ENCODE measurements at regions not wholly inside any gene's neighbourhood (a gene's known extent, or its start where the extent isn't known, plus 50 kb on each side); places are given as distances from the start of the nearest gene placed in this dataset.

DNA sequence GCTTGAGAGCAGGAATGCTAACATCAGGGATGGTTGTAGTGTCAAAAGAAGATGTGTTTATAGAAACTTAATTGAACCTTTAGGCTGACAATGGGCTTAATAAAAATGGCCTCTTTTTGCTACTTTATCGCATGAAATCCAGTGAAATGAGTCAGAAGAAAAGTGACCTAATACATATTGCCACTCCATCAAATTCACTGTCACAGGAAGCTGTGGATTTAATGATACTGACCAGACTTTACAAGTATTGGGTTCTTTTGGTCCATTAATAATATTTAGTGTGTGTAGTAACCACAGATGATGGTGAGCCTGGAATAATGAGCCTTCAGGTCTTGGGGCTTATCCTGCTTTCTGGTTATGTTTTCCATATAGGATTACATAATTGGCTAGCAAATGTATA, 231.8 kb upstream of the GMDS start:
- H3K27ac ChIP-seq (ENCODE audit: low read depth in 1 of 2, low read length in 1 of 2), result no peak overlapping the region
- TF ChIP-seq, protein P1, sequence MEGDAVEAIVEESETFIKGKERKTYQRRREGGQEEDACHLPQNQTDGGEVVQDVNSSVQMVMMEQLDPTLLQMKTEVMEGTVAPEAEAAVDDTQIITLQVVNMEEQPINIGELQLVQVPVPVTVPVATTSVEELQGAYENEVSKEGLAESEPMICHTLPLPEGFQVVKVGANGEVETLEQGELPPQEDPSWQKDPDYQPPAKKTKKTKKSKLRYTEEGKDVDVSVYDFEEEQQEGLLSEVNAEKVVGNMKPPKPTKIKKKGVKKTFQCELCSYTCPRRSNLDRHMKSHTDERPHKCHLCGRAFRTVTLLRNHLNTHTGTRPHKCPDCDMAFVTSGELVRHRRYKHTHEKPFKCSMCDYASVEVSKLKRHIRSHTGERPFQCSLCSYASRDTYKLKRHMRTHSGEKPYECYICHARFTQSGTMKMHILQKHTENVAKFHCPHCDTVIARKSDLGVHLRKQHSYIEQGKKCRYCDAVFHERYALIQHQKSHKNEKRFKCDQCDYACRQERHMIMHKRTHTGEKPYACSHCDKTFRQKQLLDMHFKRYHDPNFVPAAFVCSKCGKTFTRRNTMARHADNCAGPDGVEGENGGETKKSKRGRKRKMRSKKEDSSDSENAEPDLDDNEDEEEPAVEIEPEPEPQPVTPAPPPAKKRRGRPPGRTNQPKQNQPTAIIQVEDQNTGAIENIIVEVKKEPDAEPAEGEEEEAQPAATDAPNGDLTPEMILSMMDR (IDR thresholded peaks at IDR 0.05; ENCODE audit: control extremely low read depth, extremely low read depth), result no peak
- WGBS, 2 donors, result 93 to 96% methylated on average over 1 of the region's 1 CpG
- H3K9ac ChIP-seq (ENCODE audit: insufficient read depth in 1 of 2, low read length in 2 of 2), result no peak overlapping the region
- no peak for DNase-seq
- H3K4me3 ChIP-seq, result no peak overlapping the region
- H3K27me3 ChIP-seq (ENCODE audit: control insufficient read depth in 3 of 3, insufficient read depth in 3 of 3, low read length in 2 of 3), result no peaks in the 10 kb centered on the region
- peaks cover 0 to 6% (median 0%) of the 10 kb centered on the region in 5 donors for H3K4me1 ChIP-seq (ENCODE audit: control insufficient read depth in 5 of 5, insufficient read depth in 5 of 5, low read length in 5 of 5)
- no peak for ATAC-seq (ENCODE audit: insufficient read depth, low FRiP score)
- peaks cover 0 to 5% (median 0%) of the 10 kb centered on the region in 4 donors for H3K9me3 ChIP-seq (ENCODE audit: control insufficient read depth in 4 of 4, insufficient read depth in 3 of 4, low read length in 3 of 4)
- no peaks in the 10 kb centered on the region for H3K36me3 ChIP-seq (ENCODE audit: control insufficient read depth in 4 of 4, insufficient read depth in 4 of 4, low read length in 4 of 4)

DNA sequence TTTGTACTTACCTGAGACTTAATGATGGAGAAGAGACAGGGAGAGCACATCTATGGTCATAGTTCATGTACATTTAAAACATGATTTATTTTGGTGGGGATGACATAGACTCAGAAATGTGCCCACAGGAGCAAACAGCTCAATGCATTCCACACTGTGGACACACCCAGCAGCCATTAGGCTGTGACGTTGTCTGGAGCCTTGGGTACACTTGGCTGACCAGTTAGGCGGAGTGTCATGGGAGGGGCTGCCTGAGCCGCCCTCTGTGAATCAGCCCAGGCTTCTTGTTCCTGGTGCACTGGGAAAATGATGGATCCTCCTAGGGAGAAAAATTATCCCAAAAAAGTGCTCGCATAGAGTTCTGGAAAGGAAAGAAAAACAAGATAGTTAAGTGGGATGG, 231.0 kb upstream of the GMDS start:
- ATAC-seq (ENCODE audit: insufficient read depth, low FRiP score), result no peak

DNA sequence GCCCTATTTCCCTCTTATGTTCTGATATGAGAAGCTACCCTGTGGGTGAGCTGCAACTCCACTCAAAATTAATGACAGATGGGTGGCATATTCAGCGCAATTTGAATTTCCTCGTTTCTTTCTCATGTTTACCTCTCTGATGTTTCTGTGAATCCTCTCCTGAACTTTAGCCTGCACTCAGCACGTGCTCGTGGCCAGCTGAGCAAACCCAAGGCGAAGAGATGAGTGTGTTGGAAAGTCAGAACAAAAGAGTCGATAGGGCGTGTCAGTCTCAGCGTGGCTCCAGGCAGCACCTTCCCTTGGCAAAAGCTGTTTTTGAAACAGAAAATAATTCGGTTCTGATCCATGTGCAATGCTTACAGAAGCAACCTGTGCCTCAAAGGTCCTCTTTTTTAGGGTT, 226.1 kb upstream of the GMDS start:
- no peak overlapping the region for H3K27ac ChIP-seq (ENCODE audit: low read depth in 1 of 2, low read length in 1 of 2)
- H3K27me3 ChIP-seq (ENCODE audit: control insufficient read depth in 3 of 3, insufficient read depth in 3 of 3, low read length in 2 of 3), result peaks cover 0 to 3% (median 0%) of the 10 kb centered on the region in 3 donors
- no peak for DNase-seq
- peaks cover 0 to 7% (median 0%) of the 10 kb centered on the region in 5 donors for H3K4me1 ChIP-seq (ENCODE audit: control insufficient read depth in 5 of 5, insufficient read depth in 5 of 5, low read length in 5 of 5)
- no peaks in the 10 kb centered on the region for H3K36me3 ChIP-seq (ENCODE audit: control insufficient read depth in 4 of 4, insufficient read depth in 4 of 4, low read length in 4 of 4)
- peaks cover 0 to 2% (median 0%) of the 10 kb centered on the region in 4 donors for H3K9me3 ChIP-seq (ENCODE audit: control insufficient read depth in 4 of 4, insufficient read depth in 3 of 4, low read length in 3 of 4)
- no peak overlapping the region for H3K9ac ChIP-seq (ENCODE audit: insufficient read depth in 1 of 2, low read length in 2 of 2)
- WGBS, 2 donors, result 84 to 92% methylated on average over 9 of the region's 9 CpGs
- H3K4me3 ChIP-seq, result no peak overlapping the region
- TF ChIP-seq, protein P1 (IDR thresholded peaks at IDR 0.05; ENCODE audit: control extremely low read depth, extremely low read depth), result no peak
- no peak for ATAC-seq (ENCODE audit: insufficient read depth, low FRiP score)

More for the DNA sequence above, 231.0 kb upstream of the GMDS start:
- Histone ChIP-seq H3K9me3 (ENCODE audit: control insufficient read depth in 4 of 4, insufficient read depth in 3 of 4, low read length in 3 of 4) (no peaks in the 10 kb centered on the region), H3K4me1 (ENCODE audit: control insufficient read depth in 5 of 5, insufficient read depth in 5 of 5, low read length in 5 of 5) (peaks cover 0 to 6% (median 0%) of the 10 kb centered on the region in 5 donors), H3K27me3 (ENCODE audit: control insufficient read depth in 3 of 3, insufficient read depth in 3 of 3, low read length in 2 of 3) (no peaks in the 10 kb centered on the region), H3K27ac (ENCODE audit: low read depth in 1 of 2, low read length in 1 of 2) (no peak overlapping the region), H3K4me3 (no peak overlapping the region), H3K9ac (ENCODE audit: insufficient read depth in 1 of 2, low read length in 2 of 2) (no peak overlapping the region), H3K36me3 (ENCODE audit: control insufficient read depth in 4 of 4, insufficient read depth in 4 of 4, low read length in 4 of 4) (no peaks in the 10 kb centered on the region)
- no peak for DNase-seq
- WGBS, 2 donors, result 68 to 77% methylated on average over 4 of the region's 4 CpGs
- TF ChIP-seq, protein P1 (IDR thresholded peaks at IDR 0.05; ENCODE audit: control extremely low read depth, extremely low read depth), result no peak

DNA sequence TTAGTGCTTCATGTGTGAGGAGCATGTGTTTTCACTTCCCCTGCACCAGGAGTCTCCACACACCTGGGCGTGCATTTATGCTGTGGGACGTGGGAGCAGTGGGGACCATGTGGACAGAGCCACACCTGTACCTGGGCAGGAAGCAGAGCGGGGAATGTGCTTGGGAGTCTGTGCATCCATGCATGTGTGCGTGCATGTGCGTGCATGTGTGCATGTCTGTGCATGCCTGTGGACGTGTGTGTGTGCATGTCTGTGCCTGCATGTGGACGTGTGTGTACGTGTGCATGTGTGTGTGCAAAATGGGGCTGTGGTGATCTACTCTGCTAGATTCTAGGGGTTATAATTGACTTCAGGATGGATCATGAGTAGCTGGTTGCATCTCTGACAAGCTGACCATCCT, 224.0 kb upstream of the GMDS start:
- no peak for ATAC-seq (ENCODE audit: insufficient read depth, low FRiP score)
- Histone ChIP-seq H3K27ac (ENCODE audit: low read depth in 1 of 2, low read length in 1 of 2) (no peak overlapping the region), H3K9ac (ENCODE audit: insufficient read depth in 1 of 2, low read length in 2 of 2) (no peak overlapping the region), H3K9me3 (ENCODE audit: control insufficient read depth in 4 of 4, insufficient read depth in 3 of 4, low read length in 3 of 4) (peaks cover 0 to 2% (median 0%) of the 10 kb centered on the region in 4 donors), H3K4me1 (ENCODE audit: control insufficient read depth in 5 of 5, insufficient read depth in 5 of 5, low read length in 5 of 5) (peaks cover 0 to 7% (median 0%) of the 10 kb centered on the region in 5 donors), H3K36me3 (ENCODE audit: control insufficient read depth in 4 of 4, insufficient read depth in 4 of 4, low read length in 4 of 4) (no peaks in the 10 kb centered on the region), H3K27me3 (ENCODE audit: control insufficient read depth in 3 of 3, insufficient read depth in 3 of 3, low read length in 2 of 3) (peaks cover 0 to 6% (median 0%) of the 10 kb centered on the region in 3 donors), H3K4me3 (no peak overlapping the region)
- 93 to 98% methylated on average over 8 of the region's 8 CpGs for WGBS, 2 donors
- TF ChIP-seq, protein P1 (IDR thresholded peaks at IDR 0.05; ENCODE audit: control extremely low read depth, extremely low read depth), result no peak
- no peak for DNase-seq

All from lung (tissue), 11 donors.